22Rv1 (cell line): ENCODE measurements at regions not wholly inside any gene's neighbourhood (a gene's known extent, or its start where the extent isn't known, plus 50 kb on each side); places are given as distances from the start of the nearest gene placed in this dataset.

Experiments used
- H3K27ac ChIP-seq: fragments of 450-650 bp; 2 replicates; pipeline ENCODE4 v1.5.1; 2017
- ZFX ChIP-seq: fragments of 450-650 bp; IDR thresholded peaks from 2 replicates; pipeline ENCODE4 v1.6.1; 2017; ENCODE audit warnings: antibody characterized with exemption, borderline replicate concordance
- TF ChIP-seq, protein P1 (sequence below): fragments of 450-650 bp; IDR thresholded peaks from 2 replicates; pipeline ENCODE4 v1.5.1; 2017; ENCODE audit warnings: mild to moderate bottlenecking

DNA sequence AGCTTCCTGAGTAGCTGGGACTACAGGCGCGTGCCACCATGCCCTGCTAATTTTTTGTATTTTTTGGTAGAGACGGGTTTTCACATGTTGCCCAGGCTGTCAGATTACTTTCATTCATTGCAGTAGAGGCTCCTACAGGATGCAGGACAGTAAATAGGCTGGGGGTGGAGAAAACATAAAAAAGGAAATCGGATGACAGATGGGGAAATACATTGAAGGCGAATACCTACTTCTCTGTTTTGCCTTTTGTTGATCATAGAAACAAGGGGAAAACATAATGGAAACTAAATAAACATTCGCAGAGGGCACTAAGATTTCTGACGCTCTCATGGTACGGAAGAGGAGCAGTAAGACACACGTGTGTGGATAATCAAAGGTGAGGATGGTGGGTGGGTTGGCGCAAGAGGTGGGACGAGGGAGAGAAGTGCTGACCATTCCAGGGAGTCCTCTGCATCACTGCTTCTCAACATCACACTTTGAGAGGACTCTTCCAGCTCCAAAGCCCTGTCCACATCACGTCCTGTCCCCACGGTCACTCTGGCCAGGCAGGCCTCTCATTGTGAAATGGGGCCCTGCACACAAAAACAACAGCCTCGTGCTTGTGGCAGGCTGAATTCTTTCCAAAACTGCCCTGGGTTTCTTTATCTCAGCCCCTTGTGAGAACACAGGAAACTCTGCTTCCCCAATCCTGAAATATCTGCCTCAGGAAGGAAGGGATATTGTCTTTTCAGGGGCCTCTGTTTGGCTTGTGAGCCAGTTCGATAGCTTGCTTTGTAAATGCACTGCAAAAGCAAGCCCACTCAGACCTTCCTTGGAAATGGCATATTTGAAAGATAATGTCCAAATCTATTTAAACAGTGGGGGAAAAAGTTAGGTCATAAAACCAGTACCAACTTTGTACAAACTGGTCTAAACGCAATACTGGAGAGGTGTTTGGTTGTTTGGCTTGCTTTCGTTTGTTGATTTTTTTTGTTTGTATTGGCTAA is 188.5 kb downstream of the FOXO1 start:
- TF ChIP-seq, protein P1, sequence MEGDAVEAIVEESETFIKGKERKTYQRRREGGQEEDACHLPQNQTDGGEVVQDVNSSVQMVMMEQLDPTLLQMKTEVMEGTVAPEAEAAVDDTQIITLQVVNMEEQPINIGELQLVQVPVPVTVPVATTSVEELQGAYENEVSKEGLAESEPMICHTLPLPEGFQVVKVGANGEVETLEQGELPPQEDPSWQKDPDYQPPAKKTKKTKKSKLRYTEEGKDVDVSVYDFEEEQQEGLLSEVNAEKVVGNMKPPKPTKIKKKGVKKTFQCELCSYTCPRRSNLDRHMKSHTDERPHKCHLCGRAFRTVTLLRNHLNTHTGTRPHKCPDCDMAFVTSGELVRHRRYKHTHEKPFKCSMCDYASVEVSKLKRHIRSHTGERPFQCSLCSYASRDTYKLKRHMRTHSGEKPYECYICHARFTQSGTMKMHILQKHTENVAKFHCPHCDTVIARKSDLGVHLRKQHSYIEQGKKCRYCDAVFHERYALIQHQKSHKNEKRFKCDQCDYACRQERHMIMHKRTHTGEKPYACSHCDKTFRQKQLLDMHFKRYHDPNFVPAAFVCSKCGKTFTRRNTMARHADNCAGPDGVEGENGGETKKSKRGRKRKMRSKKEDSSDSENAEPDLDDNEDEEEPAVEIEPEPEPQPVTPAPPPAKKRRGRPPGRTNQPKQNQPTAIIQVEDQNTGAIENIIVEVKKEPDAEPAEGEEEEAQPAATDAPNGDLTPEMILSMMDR, result no peak
- no peak for TF ChIP-seq ZFX
- H3K27ac ChIP-seq, result no peak overlapping the region

DNA sequence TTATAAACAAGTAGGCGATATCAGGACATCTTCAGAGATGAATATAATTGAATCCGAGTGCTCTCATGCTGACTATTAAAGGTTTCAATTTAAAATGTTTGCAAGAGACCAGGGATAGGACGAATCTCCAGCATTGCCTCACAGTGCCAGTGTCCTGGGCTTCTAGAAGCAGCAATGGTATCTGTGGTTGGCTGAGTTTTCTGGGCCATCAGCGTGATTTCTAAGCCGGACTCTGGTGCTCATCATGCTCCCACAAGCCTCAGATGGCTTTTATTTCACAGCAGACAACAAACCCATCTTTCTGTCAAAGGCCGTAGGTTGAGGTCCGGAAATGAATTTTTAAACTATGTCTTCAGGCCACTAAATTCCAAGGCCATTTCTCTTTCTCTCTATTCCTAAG is 187.7 kb downstream of the FOXO1 start:
- TF ChIP-seq, protein P1, result no peak
- TF ChIP-seq ZFX, result no peak
- H3K27ac ChIP-seq, result no peak overlapping the region

DNA sequence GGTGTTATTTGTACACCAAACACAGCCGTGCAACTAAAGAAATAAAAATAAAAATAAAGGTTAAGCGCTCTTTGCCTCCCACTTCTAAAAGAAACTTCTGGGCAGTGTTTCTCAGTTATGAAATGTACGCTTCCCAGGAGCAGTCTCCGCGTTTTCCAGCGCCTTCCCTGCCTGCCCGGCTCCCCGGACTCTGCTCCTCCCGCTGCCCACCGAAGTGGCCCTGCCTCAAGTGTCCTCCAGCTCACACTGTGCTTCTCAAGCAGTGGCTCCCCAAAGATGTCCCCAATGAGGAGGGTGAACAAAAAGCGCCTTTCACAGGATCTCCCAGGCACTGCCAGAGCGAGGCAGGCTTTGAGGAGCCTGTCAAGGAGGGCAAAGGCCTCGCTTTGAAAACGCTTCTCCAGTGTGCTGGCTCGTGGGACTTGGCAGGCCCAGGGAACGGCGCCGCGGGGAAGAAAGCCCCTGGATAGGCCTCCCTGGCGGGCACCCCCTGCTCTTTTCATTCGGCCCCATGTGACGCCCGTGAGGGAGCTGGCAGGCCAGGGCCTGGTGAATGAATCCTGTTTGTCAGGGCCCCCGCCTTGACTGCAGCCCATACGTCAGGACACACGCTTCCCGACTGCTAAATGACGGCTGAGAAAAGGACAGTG is 187.1 kb downstream of the FOXO1 start:
- no peak overlapping the region for H3K27ac ChIP-seq
- TF ChIP-seq ZFX, result no peak
- TF ChIP-seq, protein P1, result no peak

DNA sequence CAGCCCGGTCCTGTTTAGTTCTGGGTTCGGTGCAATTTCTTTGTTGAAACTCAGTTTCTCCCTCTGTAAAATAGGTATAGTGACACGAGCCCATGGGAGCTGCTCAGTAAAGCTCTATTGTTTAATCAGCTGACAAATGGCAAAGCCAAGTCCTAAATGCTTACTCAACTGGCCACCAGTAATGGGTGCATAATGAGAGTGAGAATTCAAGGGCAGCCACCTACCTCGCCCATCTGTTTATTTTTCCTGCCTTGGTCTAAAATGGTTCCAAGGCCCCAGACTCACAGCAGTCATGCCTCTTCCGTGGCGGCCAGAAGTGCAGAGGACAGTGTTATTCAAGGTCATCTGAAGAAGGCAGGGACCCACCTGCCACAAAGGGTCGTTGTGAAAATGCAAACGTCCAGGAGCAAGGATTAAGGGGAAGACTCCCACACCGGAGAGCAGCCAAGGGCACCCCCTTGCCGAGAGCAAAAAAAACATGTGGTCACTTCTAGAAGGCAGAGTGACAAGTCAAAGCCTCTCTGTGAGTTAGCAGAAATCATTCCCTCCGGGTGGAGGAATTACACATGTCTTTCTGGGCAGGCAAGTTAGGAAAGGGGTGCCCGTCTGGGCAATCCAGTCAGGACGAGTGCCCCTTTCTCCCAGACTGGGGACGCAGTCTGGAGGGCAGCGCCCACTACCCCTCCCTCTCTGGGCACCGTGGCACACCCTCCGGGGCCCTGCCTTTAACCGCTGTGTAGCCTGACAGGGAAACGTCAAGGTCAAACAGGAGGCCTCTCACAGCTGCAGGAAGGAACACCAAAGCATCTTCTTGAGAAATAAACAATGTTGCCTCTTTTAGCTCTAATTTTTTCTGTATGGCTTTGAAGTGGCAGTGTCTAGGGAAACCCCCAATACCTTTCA is 186.2 kb downstream of the FOXO1 start:
- TF ChIP-seq, protein P1, result no peak
- TF ChIP-seq ZFX, result no peak
- H3K27ac ChIP-seq, result no peak overlapping the region

DNA sequence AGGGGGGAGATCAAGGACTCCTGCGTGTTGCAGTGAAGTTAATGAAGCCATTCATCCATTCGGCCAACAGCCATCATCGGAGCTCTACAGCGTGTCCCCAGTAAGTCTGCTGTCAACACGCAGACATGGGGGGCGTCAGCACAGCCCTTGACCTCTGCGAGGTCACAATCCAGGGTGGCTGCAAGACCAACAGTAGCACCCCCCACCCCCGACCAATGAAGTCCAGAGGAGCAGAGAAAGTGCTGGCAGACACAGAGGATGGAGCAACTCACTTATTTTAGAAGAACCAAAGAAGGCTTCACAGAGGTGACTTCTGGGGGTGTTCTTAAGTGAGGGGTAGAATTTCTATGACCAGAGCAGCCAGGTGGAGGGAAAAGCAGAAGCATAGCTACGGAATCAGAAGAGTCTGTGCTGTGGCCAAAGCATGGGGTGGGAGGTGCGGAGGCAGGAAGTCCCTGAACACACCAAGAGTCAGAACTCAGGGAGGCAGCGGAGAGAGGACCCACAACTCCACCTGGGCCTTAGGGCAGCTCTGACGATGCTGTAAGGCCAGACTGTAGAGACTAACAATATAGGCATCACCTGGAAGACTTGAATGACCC is 185.4 kb downstream of the FOXO1 start:
- TF ChIP-seq, protein P1, result no peak
- no peak for TF ChIP-seq ZFX
- no peak overlapping the region for H3K27ac ChIP-seq

DNA sequence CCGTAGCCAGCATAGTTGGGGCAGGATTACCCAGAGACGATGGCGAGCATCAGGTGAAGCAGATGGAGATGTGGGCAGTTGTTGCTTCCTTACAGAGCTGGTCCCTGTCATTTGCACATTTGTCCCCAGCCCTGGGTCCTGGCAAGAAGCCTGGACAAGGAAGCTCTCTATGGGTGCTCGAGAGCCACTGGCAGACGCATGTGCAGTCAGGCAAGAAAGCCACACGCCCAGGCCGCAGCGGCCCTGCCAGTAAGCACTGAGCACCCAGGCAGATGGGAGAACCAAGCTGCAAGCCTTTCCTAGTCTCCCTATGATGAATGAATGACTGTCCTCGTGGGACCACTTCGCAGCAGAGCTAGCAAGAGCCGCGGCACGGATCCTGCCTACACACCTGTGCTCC is 182.8 kb downstream of the FOXO1 start:
- no peak overlapping the region for H3K27ac ChIP-seq
- TF ChIP-seq ZFX, result no peak
- TF ChIP-seq, protein P1, result no peak
